ENCODE measurements at regions not wholly inside any gene's neighbourhood (a gene's known extent, or its start where the extent isn't known, plus 50 kb on each side); places are given as distances from the start of the nearest gene placed in this dataset.

GRCh38 chr4:19224820-19225219 lies 1026.9 kb upstream of the SLIT2 start:
- TF ChIP-seq CTCF (conservative IDR thresholded peaks at IDR 0.05; ENCODE audit: low read depth, low read length): peak; percentile 56
- TF ChIP-seq EZH2 (IDR thresholded peaks at IDR 0.05; ENCODE audit: borderline replicate concordance, low read depth, low read length, poor library complexity, severe bottlenecking): no peak
